Activated naive CD4-positive, alpha-beta T cell (primary cell): ENCODE measurements at regions not wholly inside any gene's neighbourhood (a gene's known extent, or its start where the extent isn't known, plus 50 kb on each side); places are given as distances from the start of the nearest gene placed in this dataset.
"Not testable (repeated sequence)": the region's sequence is repeated elsewhere in the genome, so short reads cannot be mapped to it uniquely, and the experiment has no call there.

Experiments
- DNase-seq, 4 experiments: peaks; one replicate each; lab custom pipeline; 2025; lab: John Stamatoyannopoulos, UW

- not testable (repeated sequence) for DNase-seq
Measured at GRCh38 chr4:17436047-17436749, 75.7 kb downstream of the QDPR start.

- DNase-seq: no peak
Measured at GRCh38 chr4:17433827-17434226, 78.1 kb downstream of the QDPR start.

DNA sequence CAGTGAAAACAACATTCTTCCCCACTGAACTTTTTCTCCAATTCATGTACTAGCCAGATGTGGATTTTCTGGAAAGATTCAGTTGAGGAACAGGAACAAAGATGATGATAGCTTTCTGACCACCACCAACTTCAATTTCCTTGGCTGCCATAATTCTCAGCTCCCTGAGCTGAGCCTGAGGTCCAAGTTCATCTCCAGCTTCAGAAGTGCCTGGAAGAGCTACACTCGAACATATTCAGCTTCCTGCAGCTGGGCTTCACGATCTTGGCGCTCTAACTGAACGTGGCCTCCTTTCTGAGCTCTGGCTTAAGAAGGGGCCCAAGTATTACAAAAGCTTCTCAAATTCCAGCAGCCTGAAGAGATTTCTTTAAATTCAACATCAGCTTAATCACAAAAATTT, 83.9 kb downstream of the QDPR start:
- DNase-seq: no peak

- DNase-seq: no peak
Measured at GRCh38 chr4:17426222-17426621, 85.7 kb downstream of the QDPR start.

DNA sequence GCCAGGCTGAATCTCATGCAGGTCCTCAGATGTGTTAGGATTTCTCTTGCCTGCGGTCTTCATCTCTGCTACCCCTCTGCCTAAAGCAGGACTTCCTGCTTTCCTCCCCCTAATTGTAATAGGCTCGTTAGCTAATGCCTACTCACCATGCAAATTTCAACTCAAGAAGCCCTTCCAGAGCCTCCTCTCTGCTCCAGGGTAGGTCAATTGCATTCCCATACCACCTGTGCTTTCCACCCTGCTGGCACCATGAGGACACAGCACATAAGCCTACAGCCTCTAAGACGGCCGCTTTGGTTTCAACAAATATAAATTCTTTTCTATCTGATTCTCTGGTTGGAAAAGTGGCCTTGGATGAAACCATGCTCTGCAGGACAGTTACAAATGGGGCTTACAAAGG, 93.9 kb downstream of the QDPR start:
- no peak for DNase-seq

DNA sequence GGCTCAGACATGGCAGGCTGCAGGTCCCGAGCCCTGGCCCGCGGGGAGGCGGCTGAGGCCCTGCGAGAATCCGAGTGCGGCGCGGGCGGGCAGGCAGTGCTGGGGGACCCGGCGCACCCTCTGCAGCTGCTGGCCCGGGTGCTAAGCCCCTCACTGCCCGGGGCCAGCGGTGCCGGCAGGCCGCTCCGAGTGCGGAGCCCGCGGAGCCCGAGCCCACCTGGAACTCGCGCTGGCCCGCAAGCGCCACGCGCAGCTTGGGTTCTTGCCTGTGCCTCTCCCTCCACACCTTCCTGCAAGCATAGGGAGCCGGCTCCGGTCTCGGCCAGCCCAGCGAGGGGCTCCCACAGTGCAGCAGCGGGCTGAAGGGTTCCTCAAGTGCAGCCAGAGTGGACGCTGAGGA, 97.5 kb downstream of the QDPR start:
- DNase-seq: no peak

GRCh38 chr4:17400686-17401085, 111.2 kb downstream of the QDPR start:
- no peak for DNase-seq

GRCh38 chr4:17398805-17399204, 113.1 kb downstream of the QDPR start:
- no peak for DNase-seq

GRCh38 chr4:17398035-17398434, 113.9 kb downstream of the QDPR start:
- DNase-seq: no peak

- no peak for DNase-seq
Measured at GRCh38 chr4:17397611-17398010, 114.3 kb downstream of the QDPR start.

- no peak for DNase-seq
Measured at GRCh38 chr4:17385403-17385802, 126.5 kb downstream of the QDPR start.

GRCh38 chr4:17380347-17380746, 131.5 kb downstream of the QDPR start:
- no peak for DNase-seq

GRCh38 chr4:17376205-17376604, 135.7 kb downstream of the QDPR start:
- no peak for DNase-seq

GRCh38 chr4:17373666-17374065, 138.2 kb downstream of the QDPR start:
- DNase-seq: no peak

GRCh38 chr4:17370818-17371217, 141.1 kb downstream of the QDPR start:
- DNase-seq: no peak

DNA sequence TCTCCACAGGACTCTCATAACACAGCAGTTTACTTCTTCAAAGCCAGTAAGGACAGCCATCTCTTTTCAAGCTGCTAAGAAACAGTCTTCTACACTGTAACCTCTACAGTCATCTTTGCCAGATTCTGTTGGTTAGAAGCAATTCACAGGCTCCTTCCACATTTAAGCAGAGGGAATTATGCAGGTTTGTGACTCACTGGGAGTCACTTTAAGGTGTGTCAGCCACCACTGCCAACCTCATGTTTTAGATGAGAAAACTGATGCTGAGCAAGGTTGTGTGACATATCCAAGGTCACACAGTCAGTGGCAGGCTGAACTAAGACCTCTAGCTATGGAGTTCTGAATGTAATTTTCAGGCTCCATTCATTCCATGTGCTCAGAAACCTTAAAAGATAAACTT, 143.5 kb downstream of the QDPR start:
- no peak for DNase-seq

GRCh38 chr4:17367201-17367600, 144.7 kb downstream of the QDPR start:
- no peak for DNase-seq

DNA sequence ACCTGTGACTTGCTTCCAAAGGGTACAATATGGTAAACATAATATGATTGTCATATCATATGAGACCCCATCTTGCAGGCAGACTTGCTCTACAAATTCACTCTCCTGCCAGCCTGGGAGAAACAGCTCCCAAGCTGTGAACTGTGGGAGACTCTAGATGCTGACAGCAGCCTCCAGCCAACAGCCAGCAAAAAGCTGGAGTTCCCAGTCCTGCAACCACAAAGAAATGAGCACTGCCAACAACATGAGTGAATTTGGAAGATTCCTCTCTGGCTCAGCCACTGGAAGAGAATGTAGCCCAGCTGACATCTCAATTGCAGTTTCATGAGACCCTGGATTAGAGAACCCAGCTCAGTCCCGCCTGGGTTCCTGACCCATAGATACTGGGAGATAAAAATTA, 145.4 kb downstream of the QDPR start:
- DNase-seq: no peak

- no peak for DNase-seq
Measured at GRCh38 chr4:17362430-17362829, 149.5 kb downstream of the QDPR start.

DNA sequence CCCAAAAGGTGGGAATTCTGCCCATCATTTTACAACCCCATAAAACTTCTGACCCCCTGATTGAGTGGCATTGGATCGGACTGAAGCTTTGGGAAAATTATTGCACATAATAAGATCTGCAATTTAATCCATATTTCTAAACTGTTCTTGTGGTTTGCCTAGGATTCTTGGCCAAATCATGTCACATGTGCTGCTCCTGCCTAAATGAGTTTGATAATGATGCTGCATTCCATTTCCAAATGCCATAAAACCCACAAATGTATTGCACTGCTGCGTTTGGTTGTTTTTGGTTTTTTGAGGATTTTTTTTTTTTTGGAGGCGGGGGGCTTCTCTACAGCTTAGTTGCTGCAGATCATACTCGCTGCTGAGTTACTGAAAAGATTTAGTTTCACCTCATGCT, 153.6 kb downstream of the QDPR start:
- no peak for DNase-seq

DNA sequence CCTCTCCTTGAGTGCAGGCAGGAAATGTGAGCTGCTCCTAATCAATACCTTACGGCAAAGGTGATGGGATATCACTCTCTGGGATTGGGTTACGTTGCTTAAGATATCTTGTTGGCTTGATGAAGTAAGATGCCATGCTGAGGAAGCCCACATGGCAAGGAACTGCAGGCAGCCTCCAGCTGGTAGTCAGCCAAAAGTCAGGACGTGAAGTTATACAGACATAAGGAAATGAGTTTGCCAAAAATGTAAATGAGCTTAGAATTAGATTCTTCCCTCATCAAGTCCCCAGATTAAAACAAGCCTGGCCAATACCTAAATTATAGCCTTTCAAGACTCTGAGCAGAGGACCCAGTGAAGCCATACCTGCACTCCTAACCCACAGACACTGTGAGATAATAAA, 155.0 kb downstream of the QDPR start:
- DNase-seq: no peak

DNA sequence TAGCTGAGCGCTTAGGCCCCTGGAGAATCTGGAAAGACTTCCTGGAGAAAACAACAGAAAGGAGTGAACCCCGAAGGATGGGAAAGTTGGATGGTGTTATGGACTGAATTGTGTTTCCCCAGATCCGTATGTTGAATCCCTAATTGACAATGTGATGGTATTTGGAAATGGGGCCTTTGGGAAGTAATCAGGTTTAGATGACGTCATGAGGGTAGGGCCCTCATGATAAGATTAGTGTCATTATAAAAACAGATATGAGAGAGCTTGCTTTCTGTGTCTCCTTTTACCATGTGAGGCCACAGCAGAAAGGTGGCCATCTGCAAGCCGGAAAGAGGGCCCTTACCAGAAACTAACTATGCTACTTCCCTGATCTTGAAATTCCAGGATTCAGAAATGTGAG, 159.5 kb downstream of the QDPR start:
- DNase-seq: no peak

- DNase-seq: no peak
Measured at GRCh38 chr4:17347445-17347844, 164.4 kb downstream of the QDPR start.

DNA sequence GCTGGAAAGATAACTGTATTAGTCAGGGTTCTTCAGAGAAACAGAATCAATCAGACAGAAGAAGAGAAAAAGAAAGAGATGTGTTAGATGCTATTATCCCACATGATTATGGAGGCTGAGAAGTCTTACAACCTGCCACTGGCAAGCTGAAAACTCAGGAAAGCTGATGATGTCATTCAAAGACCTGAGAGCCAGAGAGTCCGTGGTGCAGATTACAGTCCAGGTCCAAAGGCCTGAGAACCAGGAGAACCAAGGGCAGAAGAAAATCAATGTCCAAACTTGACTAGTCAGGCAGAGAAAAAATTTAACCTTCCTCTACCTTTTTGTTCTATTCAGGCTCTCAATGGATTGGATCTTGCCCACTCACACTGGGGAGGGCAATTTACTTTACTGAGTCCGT, 172.5 kb downstream of the QDPR start:
- DNase-seq: no peak

- DNase-seq: no peak
Measured at GRCh38 chr4:17336986-17337385, 174.9 kb downstream of the QDPR start.
